ENCODE measurements at regions not wholly inside any gene's neighbourhood (a gene's known extent, or its start where the extent isn't known, plus 50 kb on each side); places are given as distances from the start of the nearest gene placed in this dataset.

DNA sequence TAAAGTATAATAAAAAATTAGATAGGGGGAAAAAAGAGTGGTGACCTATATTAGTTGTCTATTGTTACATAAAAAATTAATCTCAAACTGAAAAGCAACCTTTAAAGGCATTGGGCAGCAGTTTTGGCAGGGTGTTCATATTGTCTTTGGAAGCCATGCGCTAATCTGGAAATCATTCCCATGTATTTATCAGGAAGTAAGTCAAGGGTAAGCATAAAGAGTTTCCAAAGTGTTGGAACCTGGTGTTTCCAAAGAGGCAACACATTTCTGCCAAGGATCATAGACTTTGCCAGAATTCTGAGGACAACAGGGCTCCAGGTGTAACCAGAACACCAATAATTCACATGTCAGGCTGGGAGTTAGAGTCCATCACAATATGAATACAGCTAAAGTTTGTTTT is 55.7 kb upstream of the EGFR start:
- H3K36me3 ChIP-seq (replicated peaks; ENCODE audit: low read depth, low read length): no peaks in the 10 kb centered on the region
- no peaks in the 10 kb centered on the region for H3K4me1 ChIP-seq (ENCODE audit: low read length)
- no peak overlapping the region for H3K4me2 ChIP-seq (ENCODE audit: low read length)
- H3K9ac ChIP-seq (ENCODE audit: low read length): no peak overlapping the region
- H3K79me2 ChIP-seq (ENCODE audit: low read length): no peaks in the 10 kb centered on the region
- no peak overlapping the region for H2AFZ ChIP-seq (ENCODE audit: low read depth, low read length)
- no peak overlapping the region for H3K4me3 ChIP-seq (ENCODE audit: low read length)
- no peaks in the 10 kb centered on the region for H3K27me3 ChIP-seq (ENCODE audit: low read depth, low read length)
- no peaks in the 10 kb centered on the region for H3K9me3 ChIP-seq (ENCODE audit: insufficient read depth, low read length)
- no peaks in the 10 kb centered on the region for H4K20me1 ChIP-seq (ENCODE audit: insufficient read depth, low read length)
- H3K27ac ChIP-seq (ENCODE audit: low read length): no peak overlapping the region
- TF ChIP-seq, protein P1, sequence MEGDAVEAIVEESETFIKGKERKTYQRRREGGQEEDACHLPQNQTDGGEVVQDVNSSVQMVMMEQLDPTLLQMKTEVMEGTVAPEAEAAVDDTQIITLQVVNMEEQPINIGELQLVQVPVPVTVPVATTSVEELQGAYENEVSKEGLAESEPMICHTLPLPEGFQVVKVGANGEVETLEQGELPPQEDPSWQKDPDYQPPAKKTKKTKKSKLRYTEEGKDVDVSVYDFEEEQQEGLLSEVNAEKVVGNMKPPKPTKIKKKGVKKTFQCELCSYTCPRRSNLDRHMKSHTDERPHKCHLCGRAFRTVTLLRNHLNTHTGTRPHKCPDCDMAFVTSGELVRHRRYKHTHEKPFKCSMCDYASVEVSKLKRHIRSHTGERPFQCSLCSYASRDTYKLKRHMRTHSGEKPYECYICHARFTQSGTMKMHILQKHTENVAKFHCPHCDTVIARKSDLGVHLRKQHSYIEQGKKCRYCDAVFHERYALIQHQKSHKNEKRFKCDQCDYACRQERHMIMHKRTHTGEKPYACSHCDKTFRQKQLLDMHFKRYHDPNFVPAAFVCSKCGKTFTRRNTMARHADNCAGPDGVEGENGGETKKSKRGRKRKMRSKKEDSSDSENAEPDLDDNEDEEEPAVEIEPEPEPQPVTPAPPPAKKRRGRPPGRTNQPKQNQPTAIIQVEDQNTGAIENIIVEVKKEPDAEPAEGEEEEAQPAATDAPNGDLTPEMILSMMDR (IDR thresholded peaks at IDR 0.05; ENCODE audit: low read depth, low read length): no peak
- no peak for TF ChIP-seq EZH2phosphoT487 (IDR thresholded peaks at IDR 0.05; ENCODE audit: low read depth)

GRCh38 chr7:54964136-54964535 is 54.7 kb upstream of the EGFR start:
- H4K20me1 ChIP-seq (ENCODE audit: insufficient read depth, low read length): no peaks in the 10 kb centered on the region
- no peak overlapping the region for H3K4me2 ChIP-seq (ENCODE audit: low read length)
- no peaks in the 10 kb centered on the region for H3K4me1 ChIP-seq (ENCODE audit: low read length)
- no peak overlapping the region for H3K9ac ChIP-seq (ENCODE audit: low read length)
- no peaks in the 10 kb centered on the region for H3K27me3 ChIP-seq (ENCODE audit: low read depth, low read length)
- no peak overlapping the region for H3K4me3 ChIP-seq (ENCODE audit: low read length)
- TF ChIP-seq, protein P1 (IDR thresholded peaks at IDR 0.05; ENCODE audit: low read depth, low read length): no peak
- no peak for TF ChIP-seq EZH2phosphoT487 (IDR thresholded peaks at IDR 0.05; ENCODE audit: low read depth)
- no peaks in the 10 kb centered on the region for H3K79me2 ChIP-seq (ENCODE audit: low read length)
- H2AFZ ChIP-seq (ENCODE audit: low read depth, low read length): no peak overlapping the region
- H3K27ac ChIP-seq (ENCODE audit: low read length): no peak overlapping the region
- no peaks in the 10 kb centered on the region for H3K9me3 ChIP-seq (ENCODE audit: insufficient read depth, low read length)
- no peaks in the 10 kb centered on the region for H3K36me3 ChIP-seq (replicated peaks; ENCODE audit: low read depth, low read length)

DNA sequence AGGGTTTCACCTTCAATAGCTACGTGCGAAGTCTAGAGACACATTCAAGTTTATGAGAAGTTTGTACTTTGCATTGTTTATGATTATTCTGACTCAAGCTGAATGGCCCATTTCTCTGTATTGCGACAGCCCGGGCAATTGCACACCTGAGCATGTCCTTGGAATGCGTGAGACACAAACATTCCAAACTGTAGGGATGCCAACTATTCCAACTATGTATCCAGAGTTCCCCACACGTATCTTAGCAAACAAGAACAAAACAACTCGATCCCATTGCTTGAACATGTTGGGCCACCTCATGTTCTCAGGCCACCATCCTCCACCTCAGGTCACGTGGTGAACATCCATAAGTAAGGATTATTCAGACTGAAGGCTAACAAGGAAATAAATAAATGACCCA is 51.4 kb upstream of the EGFR start:
- Histone ChIP-seq H4K20me1 (ENCODE audit: insufficient read depth, low read length) (no peaks in the 10 kb centered on the region), H3K4me1 (ENCODE audit: low read length) (no peaks in the 10 kb centered on the region), H3K36me3 (replicated peaks; ENCODE audit: low read depth, low read length) (no peaks in the 10 kb centered on the region), H3K9me3 (ENCODE audit: insufficient read depth, low read length) (0 out of 2 replicates have a peak, but pooled peaks cover 5% of the 10 kb centered on the region), H2AFZ (ENCODE audit: low read depth, low read length) (no peak overlapping the region), H3K27ac (ENCODE audit: low read length) (no peak overlapping the region), H3K9ac (ENCODE audit: low read length) (no peak overlapping the region), H3K4me2 (ENCODE audit: low read length) (no peak overlapping the region), H3K79me2 (ENCODE audit: low read length) (no peaks in the 10 kb centered on the region), H3K4me3 (ENCODE audit: low read length) (no peak overlapping the region), H3K27me3 (ENCODE audit: low read depth, low read length) (no peaks in the 10 kb centered on the region)
- TF ChIP-seq EZH2phosphoT487 (IDR thresholded peaks at IDR 0.05; ENCODE audit: low read depth): no peak
- TF ChIP-seq, protein P1 (IDR thresholded peaks at IDR 0.05; ENCODE audit: low read depth, low read length): no peak

- TF ChIP-seq, protein P1 (IDR thresholded peaks at IDR 0.05; ENCODE audit: low read depth, low read length): no peak
- no peak for TF ChIP-seq EZH2phosphoT487 (IDR thresholded peaks at IDR 0.05; ENCODE audit: low read depth)
- Histone ChIP-seq H2AFZ (ENCODE audit: low read depth, low read length) (no peak overlapping the region), H4K20me1 (ENCODE audit: insufficient read depth, low read length) (no peaks in the 10 kb centered on the region), H3K9me3 (ENCODE audit: insufficient read depth, low read length) (peaks cover 11% of the 10 kb centered on the region; the same call in 1 of the 2 replicates), H3K4me1 (ENCODE audit: low read length) (no peaks in the 10 kb centered on the region), H3K9ac (ENCODE audit: low read length) (no peak overlapping the region), H3K27me3 (ENCODE audit: low read depth, low read length) (no peaks in the 10 kb centered on the region), H3K36me3 (replicated peaks; ENCODE audit: low read depth, low read length) (no peaks in the 10 kb centered on the region), H3K4me3 (ENCODE audit: low read length) (no peak overlapping the region), H3K79me2 (ENCODE audit: low read length) (no peaks in the 10 kb centered on the region), H3K27ac (ENCODE audit: low read length) (no peak overlapping the region), H3K4me2 (ENCODE audit: low read length) (no peak overlapping the region)
Observed at GRCh38 chr7:54968018-54968417, 50.8 kb upstream of the EGFR start.
